ENCODE measurements at regions not wholly inside any gene's neighbourhood (a gene's known extent, or its start where the extent isn't known, plus 50 kb on each side); places are given as distances from the start of the nearest gene placed in this dataset.

- TF ChIP-seq CTCF (IDR thresholded peaks at IDR 0.05) (no peak), EZH2 (IDR thresholded peaks at IDR 0.05; ENCODE audit: borderline replicate concordance, insufficient read depth, low read depth, low read length, poor library complexity, severe bottlenecking) (no peak)
- ChIA-PET POLR2A (no interaction called here), CTCF (no interaction called here)
- H3K27me3 Mint-ChIP-seq = no peaks in the 10 kb centered on the region
- no peak overlapping the region for H3K27ac Mint-ChIP-seq
- intact Hi-C loops (cut with micrococcal nuclease) = no loop called here
- peaks cover 6% of the 10 kb centered on the region for H3K9me3 Mint-ChIP-seq (ENCODE audit: insufficient read depth)
- H3K79me2 ChIP-seq (ENCODE audit: control insufficient read depth, insufficient read depth, low read length) = no peaks in the 10 kb centered on the region
- H2AFZ ChIP-seq (ENCODE audit: insufficient read depth, low read depth, low read length, poor library complexity, severe bottlenecking) = no peak overlapping the region
- no peaks in the 10 kb centered on the region for H3K27me3 ChIP-seq (replicated peaks in 1 of 4; ENCODE audit: control extremely low read depth in 1 of 4, control insufficient read depth in 3 of 4, insufficient read depth in 4 of 4, low read length in 3 of 4)
- H3K27ac ChIP-seq (ENCODE audit: low read length in 2 of 2) = no peak overlapping the region
- ATAC-seq (ENCODE audit: low read depth) = no peak
- H3K4me1 ChIP-seq (ENCODE audit: control insufficient read depth in 2 of 2, insufficient read depth in 2 of 2, low read length in 2 of 2) = no peaks in the 10 kb centered on the region
- peaks cover 0 to 3% (median 0%) of the 10 kb centered on the region in 3 donors for H3K9me3 ChIP-seq (ENCODE audit: control extremely low read depth in 1 of 3, control insufficient read depth in 2 of 3, insufficient read depth in 1 of 3, low read length in 2 of 3)
- H3K4me3 Mint-ChIP-seq = no peak overlapping the region
- H3K4me2 ChIP-seq (replicated peaks; ENCODE audit: low read depth, low read length, poor library complexity, severe bottlenecking) = no peak overlapping the region
- H3K36me3 ChIP-seq (replicated peaks in 1 of 2; ENCODE audit: control extremely low read depth in 1 of 2, control insufficient read depth in 1 of 2, extremely low read depth in 1 of 2, insufficient read depth in 2 of 2, low read length in 1 of 2) = no peaks in the 10 kb centered on the region
- WGBS (ENCODE audit: insufficient coverage) = 100% methylated on average over 1 of the region's 2 CpGs
- no peaks in the 10 kb centered on the region for H3K4me1 Mint-ChIP-seq
- no peak overlapping the region for H3K4me3 ChIP-seq (ENCODE audit: control extremely low read depth in 1 of 5, extremely low read depth in 1 of 5, insufficient read depth in 1 of 5, low read depth in 2 of 5, low read length in 4 of 5)
- H4K20me1 ChIP-seq (ENCODE audit: control insufficient read depth, insufficient read depth, low read length, poor library complexity, severe bottlenecking) = no peaks in the 10 kb centered on the region
- DNase-seq = no peak
- no peak overlapping the region for H3K9ac ChIP-seq (ENCODE audit: low read length)
Observed at GRCh38 chr4:130648570-130648969, 1552.6 kb downstream of the C4orf33 start.

- Mint-ChIP-seq H3K4me3 (no peak overlapping the region), H3K9me3 (ENCODE audit: insufficient read depth) (peaks cover 8% of the 10 kb centered on the region), H3K27me3 (no peaks in the 10 kb centered on the region), H3K4me1 (no peaks in the 10 kb centered on the region), H3K27ac (no peak overlapping the region)
- H3K9me3 ChIP-seq (ENCODE audit: control extremely low read depth in 1 of 3, control insufficient read depth in 2 of 3, insufficient read depth in 1 of 3, low read length in 2 of 3) = peaks cover 0 to 3% (median 0%) of the 10 kb centered on the region in 3 donors
- H4K20me1 ChIP-seq (ENCODE audit: control insufficient read depth, insufficient read depth, low read length, poor library complexity, severe bottlenecking) = no peaks in the 10 kb centered on the region
- DNase-seq = no peak
- no peaks in the 10 kb centered on the region for H3K36me3 ChIP-seq (replicated peaks in 1 of 2; ENCODE audit: control extremely low read depth in 1 of 2, control insufficient read depth in 1 of 2, extremely low read depth in 1 of 2, insufficient read depth in 2 of 2, low read length in 1 of 2)
- H3K4me1 ChIP-seq (ENCODE audit: control insufficient read depth in 2 of 2, insufficient read depth in 2 of 2, low read length in 2 of 2) = no peaks in the 10 kb centered on the region
- H3K27me3 ChIP-seq (replicated peaks in 1 of 4; ENCODE audit: control extremely low read depth in 1 of 4, control insufficient read depth in 3 of 4, insufficient read depth in 4 of 4, low read length in 3 of 4) = no peaks in the 10 kb centered on the region
- H3K27ac ChIP-seq (ENCODE audit: low read length in 2 of 2) = no peak overlapping the region
- intact Hi-C loops (cut with micrococcal nuclease) = no loop called here
- no peak overlapping the region for H3K9ac ChIP-seq (ENCODE audit: low read length)
- no peak overlapping the region for H2AFZ ChIP-seq (ENCODE audit: insufficient read depth, low read depth, low read length, poor library complexity, severe bottlenecking)
- POLR2A ChIA-PET = no interaction called here
- no peak for ATAC-seq (ENCODE audit: low read depth)
- no peak overlapping the region for H3K4me2 ChIP-seq (replicated peaks; ENCODE audit: low read depth, low read length, poor library complexity, severe bottlenecking)
- CTCF ChIA-PET = interaction anchor here (0.7 kb wide), 1 partner anchor 685 kb away, joined by 3 read pairs; no protein-coding TSS in a partner anchor
- WGBS (ENCODE audit: insufficient coverage) = 100% methylated on average over 2 of the region's 6 CpGs
- TF ChIP-seq EZH2 (IDR thresholded peaks at IDR 0.05; ENCODE audit: borderline replicate concordance, insufficient read depth, low read depth, low read length, poor library complexity, severe bottlenecking) = no peak
- H3K4me3 ChIP-seq (ENCODE audit: control extremely low read depth in 1 of 5, extremely low read depth in 1 of 5, insufficient read depth in 1 of 5, low read depth in 2 of 5, low read length in 4 of 5) = no peak overlapping the region
- H3K79me2 ChIP-seq (ENCODE audit: control insufficient read depth, insufficient read depth, low read length) = no peaks in the 10 kb centered on the region
Observed at GRCh38 chr4:130653842-130654241, 1557.9 kb downstream of the C4orf33 start.

Measured in B cell (primary cell).